ENCODE measurements at regions not wholly inside any gene's neighbourhood (a gene's known extent, or its start where the extent isn't known, plus 50 kb on each side); places are given as distances from the start of the nearest gene placed in this dataset.

DNA sequence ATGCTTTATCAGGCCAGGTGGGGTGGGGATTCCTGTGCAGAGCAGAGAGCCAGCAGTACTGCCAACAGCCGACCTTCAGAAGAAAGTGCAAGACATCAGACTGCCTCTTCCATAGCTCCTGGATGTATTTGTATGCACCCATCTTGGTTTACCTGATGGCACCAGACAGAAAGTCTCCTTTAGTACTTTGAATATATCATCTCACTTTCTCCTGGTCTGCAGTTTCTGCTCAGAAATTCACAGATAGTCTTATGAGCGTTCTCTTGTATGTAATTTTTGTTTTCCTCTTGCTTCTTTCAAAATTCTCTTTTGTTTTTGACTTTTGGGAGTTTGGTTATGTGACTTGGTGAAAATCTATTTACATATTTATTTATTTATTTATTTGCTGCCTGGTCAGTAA is 446.4 kb upstream of the CADM1 start:
- peaks cover 11% of the 10 kb centered on the region for H3K9me3 Mint-ChIP-seq
- no peak overlapping the region for H3K27ac Mint-ChIP-seq
- no peaks in the 10 kb centered on the region for H3K36me3 Mint-ChIP-seq (ENCODE audit: low read depth)
- H3K4me1 Mint-ChIP-seq (ENCODE audit: low read depth) = no peaks in the 10 kb centered on the region
- no peaks in the 10 kb centered on the region for H3K27me3 Mint-ChIP-seq (ENCODE audit: low read depth)
- no peak overlapping the region for H3K4me3 Mint-ChIP-seq

DNA sequence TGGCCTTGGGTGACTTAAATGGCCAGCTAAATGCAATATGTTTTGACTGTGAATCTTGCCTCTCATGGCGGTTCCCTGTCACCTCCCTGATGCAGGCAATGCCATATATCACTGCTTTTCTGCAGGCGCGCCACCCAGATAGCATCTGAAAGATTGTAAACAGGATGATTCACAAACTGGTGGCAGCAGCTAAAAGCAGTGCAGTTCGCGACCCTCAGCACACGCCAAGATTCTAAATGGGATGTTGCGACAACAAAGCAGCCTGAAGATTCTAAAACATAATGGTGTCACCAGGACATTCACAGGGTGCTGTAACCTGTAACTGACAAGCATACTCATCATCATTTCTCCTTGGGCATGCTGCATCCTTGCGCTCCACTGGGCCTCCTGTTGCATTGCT is 440.4 kb upstream of the CADM1 start:
- Mint-ChIP-seq H3K4me3 (no peak overlapping the region), H3K9me3 (no peaks in the 10 kb centered on the region), H3K27ac (no peak overlapping the region), H3K4me1 (ENCODE audit: low read depth) (no peaks in the 10 kb centered on the region), H3K27me3 (ENCODE audit: low read depth) (no peaks in the 10 kb centered on the region), H3K36me3 (ENCODE audit: low read depth) (no peaks in the 10 kb centered on the region)

DNA sequence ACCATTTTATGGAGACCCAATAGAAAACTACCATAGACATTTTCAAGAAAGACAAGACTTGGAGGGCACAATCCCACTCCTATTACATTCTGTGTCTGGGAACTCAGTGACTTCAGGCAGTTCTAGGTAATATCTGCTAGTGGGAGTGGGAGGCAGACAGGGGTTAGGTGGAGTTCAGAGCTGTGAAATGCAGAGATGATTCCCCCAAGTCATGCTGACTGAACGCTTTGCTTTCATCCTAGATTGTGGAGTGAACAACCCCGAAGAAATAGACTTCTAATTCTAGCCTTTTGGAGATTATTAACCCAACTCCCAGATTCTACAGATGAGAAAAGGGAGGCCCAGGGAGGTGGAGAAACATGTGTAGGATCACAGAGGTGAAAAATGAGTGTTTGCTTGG is 437.8 kb upstream of the CADM1 start:
- H3K9me3 Mint-ChIP-seq = no peaks in the 10 kb centered on the region
- H3K4me1 Mint-ChIP-seq (ENCODE audit: low read depth) = no peaks in the 10 kb centered on the region

DNA sequence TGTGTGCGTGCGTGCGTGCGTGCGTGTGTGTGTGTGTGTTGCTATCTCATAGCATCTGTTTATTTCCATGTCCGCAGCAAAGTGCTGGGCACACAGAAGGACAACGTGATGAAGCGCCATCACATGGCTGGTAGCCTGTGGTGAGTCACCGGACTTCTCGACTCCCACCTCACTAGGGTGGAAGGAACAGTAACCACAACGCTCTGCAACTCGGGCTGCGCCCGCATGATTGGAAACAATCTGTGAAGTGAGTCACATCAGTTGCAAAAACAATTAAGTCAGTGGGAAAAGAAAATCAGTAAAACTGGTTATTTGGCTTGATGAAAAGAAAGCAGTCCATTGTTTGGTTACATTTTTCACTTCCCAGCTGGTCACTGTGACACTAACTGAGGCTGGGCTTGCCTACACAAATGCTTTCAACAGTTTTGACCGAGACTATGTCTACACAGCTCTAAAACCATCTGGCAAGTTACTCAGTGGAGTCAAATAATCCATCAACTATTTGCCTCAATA is 437.3 kb upstream of the CADM1 start:
- no peak overlapping the region for H3K4me3 Mint-ChIP-seq
- no peaks in the 10 kb centered on the region for H3K9me3 Mint-ChIP-seq
- no peaks in the 10 kb centered on the region for H3K36me3 Mint-ChIP-seq (ENCODE audit: low read depth)
- H3K27ac Mint-ChIP-seq = no peak overlapping the region
- no peaks in the 10 kb centered on the region for H3K27me3 Mint-ChIP-seq (ENCODE audit: low read depth)
- H3K4me1 Mint-ChIP-seq (ENCODE audit: low read depth) = no peaks in the 10 kb centered on the region

More for the DNA sequence above, 437.8 kb upstream of the CADM1 start:
- no peaks in the 10 kb centered on the region for H3K36me3 Mint-ChIP-seq (ENCODE audit: low read depth)
- no peak overlapping the region for H3K27ac Mint-ChIP-seq
- no peak overlapping the region for H3K4me3 Mint-ChIP-seq
- no peaks in the 10 kb centered on the region for H3K27me3 Mint-ChIP-seq (ENCODE audit: low read depth)

DNA sequence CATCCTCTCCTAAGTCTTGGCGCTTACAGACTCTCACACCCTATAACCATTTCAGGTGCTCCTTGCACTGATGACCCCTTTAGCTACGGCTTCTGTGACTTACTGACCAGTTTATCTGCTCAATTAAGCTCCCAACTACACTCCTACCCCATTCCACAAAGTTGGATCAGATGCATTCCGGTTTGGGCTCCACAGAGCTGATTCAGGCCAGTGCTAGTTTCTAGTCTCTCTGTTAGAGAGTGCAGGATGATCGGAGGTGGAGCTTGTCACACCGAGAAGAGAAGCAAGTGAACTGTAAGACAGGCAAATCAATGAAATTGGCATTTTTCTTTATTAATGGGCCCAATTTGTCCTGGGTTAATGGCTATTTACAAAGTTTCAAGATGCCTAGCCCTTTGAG is 436.8 kb upstream of the CADM1 start:
- Mint-ChIP-seq H3K4me1 (ENCODE audit: low read depth) (no peaks in the 10 kb centered on the region), H3K27me3 (ENCODE audit: low read depth) (no peaks in the 10 kb centered on the region), H3K4me3 (no peak overlapping the region), H3K9me3 (no peaks in the 10 kb centered on the region), H3K36me3 (ENCODE audit: low read depth) (no peaks in the 10 kb centered on the region), H3K27ac (no peak overlapping the region)

DNA sequence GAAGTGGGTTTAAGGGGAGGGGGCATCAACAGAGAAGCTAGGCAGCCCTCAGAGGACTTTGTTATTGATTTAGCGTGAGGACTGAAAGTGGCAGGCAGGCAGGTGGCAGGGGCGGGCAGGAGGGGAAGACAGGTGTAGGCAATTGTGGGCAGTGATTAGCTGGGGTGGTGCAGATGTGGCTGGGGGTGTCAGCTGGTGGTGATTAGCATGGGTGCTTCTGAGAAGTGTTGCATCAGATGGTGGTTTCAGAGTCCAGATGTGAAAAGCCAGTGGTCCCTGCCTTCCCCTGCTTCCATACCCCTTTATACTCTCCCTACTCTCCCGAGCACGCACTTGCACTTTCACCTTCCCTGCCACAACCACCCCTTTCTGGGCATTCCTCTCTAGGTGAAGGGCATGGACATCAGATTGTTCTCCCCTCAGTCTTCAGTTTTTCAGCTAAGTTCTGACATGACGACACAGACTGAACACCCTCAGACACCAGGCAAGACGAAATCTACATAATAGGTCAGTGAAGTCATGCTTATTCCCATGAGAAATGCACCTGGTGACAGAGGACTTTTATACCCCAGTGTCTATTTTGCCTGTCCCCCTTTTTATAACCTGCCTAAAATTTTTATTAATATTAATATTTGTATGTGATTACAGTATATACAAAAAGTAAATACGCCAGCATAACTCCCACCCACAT is 435.7 kb upstream of the CADM1 start:
- Mint-ChIP-seq H3K27me3 (ENCODE audit: low read depth) (no peaks in the 10 kb centered on the region), H3K27ac (no peak overlapping the region), H3K36me3 (ENCODE audit: low read depth) (no peaks in the 10 kb centered on the region), H3K4me3 (no peak overlapping the region), H3K4me1 (ENCODE audit: low read depth) (no peaks in the 10 kb centered on the region), H3K9me3 (no peaks in the 10 kb centered on the region)

DNA sequence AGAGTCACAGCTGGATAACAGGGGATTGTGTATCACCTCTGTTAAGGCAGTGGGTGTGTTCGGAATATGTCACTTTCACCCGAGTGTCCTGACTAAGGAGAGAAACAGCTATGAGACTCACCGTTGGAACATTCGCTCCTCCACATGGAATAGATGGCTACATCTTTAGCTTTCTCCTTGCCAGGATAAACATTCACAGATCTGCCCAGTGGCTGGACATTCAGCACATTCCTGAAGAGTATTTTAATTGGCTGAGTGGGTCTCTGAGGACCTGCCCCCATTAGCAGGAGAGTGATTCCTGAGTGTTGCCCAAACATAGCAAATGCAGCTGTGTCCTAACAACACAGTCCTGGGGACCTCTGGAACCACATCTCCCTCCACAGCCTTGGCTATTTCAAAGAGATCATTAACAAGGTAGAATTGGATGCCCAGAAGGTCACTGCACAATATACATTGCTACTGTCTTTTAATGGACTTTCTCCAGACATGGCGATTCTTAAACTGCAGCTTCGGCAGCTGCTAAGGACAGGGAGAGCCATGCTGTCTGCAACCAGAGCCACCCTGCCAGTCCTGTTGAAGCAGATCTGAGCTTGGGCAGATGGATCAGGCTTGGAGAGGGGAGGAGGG is 435.0 kb upstream of the CADM1 start:
- Mint-ChIP-seq H3K27me3 (ENCODE audit: low read depth) (no peaks in the 10 kb centered on the region), H3K27ac (no peak overlapping the region), H3K9me3 (no peaks in the 10 kb centered on the region), H3K4me3 (no peak overlapping the region), H3K36me3 (ENCODE audit: low read depth) (no peaks in the 10 kb centered on the region), H3K4me1 (ENCODE audit: low read depth) (no peaks in the 10 kb centered on the region)

DNA sequence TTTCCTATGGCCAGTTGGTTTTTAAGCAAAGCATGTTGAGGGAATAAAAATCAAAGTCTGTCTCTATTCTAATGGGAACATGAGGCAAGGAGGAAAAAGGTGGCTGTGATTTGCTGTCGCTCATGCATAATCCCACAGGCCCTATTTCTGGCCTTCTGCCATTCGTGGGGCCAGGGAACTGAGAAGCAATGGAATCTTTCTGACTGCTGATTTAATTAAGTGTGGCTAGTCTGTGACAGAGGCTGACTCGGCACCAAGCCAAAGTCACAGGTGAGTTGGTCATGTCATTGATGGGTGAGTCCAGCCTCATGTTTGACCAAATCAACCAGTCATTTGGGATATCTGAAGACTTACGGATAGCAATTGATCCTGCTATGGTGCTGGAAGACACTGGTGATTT is 429.3 kb upstream of the CADM1 start:
- H3K36me3 Mint-ChIP-seq (ENCODE audit: low read depth) = no peaks in the 10 kb centered on the region
- no peak overlapping the region for H3K4me3 Mint-ChIP-seq
- H3K9me3 Mint-ChIP-seq = no peaks in the 10 kb centered on the region
- no peaks in the 10 kb centered on the region for H3K27me3 Mint-ChIP-seq (ENCODE audit: low read depth)
- H3K27ac Mint-ChIP-seq = no peak overlapping the region
- no peaks in the 10 kb centered on the region for H3K4me1 Mint-ChIP-seq (ENCODE audit: low read depth)

DNA sequence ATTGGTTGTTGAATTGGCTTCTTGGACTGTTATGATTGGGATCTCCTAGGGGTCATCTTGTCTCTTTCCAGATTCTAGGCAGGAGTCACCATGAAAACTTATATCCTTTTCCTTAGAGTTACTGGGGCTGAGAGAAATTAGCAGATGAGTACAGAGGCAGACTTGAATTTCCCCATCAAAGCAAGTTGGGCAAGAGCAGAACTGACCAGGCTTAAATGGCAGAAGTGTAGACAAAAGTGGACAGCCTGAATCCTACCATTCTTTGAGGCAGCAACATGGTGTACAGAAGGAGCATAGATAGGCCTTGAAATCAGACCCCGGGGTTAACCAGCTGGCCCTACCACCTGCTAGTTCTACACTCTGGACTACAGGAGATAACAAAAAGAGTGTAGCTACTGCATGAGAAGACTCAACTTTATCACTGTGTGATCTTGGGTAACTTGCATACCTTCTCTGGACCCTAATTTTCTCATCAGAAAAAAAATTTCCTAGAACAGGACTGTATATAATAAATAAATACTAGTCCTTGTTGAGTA is 427.4 kb upstream of the CADM1 start:
- Mint-ChIP-seq H3K27ac (no peak overlapping the region), H3K4me3 (no peak overlapping the region), H3K27me3 (ENCODE audit: low read depth) (no peaks in the 10 kb centered on the region), H3K4me1 (ENCODE audit: low read depth) (no peaks in the 10 kb centered on the region), H3K9me3 (no peaks in the 10 kb centered on the region), H3K36me3 (ENCODE audit: low read depth) (no peaks in the 10 kb centered on the region)

DNA sequence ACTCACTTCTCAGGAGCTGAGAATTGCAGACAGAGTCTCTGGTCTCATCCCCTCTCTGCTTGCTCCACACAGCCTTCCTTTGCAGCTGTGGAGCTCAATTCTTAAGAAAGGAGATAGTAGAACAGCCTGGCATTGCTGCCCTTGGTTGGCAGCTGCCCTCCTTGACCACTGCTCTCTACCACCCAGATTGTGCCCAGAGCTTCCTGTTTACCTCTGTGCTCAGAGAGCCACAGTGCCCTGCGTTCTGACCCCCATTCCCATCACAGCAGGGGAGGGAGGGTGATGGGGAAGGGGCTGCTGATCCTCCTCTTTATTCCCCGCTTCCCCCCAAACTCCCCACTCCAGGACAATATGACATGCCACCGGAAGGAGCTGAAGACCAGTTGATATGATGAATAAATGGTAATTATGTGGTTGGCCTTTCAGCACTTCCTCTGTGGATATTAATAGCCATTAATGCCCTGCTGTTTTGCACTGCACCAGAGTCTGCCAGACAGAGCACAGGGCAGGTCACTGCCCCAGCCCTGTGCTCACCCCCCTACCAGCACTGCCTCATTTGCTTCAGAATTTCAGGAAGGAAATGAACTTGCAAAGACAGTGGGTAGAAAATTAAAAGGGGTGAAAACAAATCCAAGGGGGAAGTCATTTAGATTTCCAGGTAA is 426.8 kb upstream of the CADM1 start:
- Mint-ChIP-seq H3K36me3 (ENCODE audit: low read depth) (no peaks in the 10 kb centered on the region), H3K4me1 (ENCODE audit: low read depth) (peaks cover 2% of the 10 kb centered on the region), H3K27ac (no peak overlapping the region), H3K9me3 (peaks cover 4% of the 10 kb centered on the region), H3K4me3 (no peak overlapping the region), H3K27me3 (ENCODE audit: low read depth) (peaks cover 5% of the 10 kb centered on the region)

DNA sequence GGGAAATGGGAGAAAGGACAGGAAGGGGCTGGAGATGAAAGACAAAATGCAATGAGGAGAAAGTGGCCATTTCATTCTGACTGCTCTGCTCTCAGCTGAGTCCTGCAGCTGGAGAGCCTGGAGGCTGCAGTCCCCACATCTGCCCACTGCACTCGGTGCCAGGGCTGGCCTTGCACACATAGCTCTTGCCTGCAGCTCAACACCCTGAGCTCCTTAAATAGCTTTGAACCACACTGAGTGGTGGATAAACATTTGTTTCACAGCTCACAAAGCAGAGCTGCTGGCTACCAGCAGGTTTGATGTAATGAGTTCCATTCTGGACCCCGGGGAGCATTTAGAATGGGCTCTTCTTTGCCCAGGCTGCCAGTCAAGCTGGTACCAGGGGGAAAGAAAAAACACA is 426.1 kb upstream of the CADM1 start:
- Mint-ChIP-seq H3K9me3 (peaks cover 4% of the 10 kb centered on the region), H3K27me3 (ENCODE audit: low read depth) (peaks cover 5% of the 10 kb centered on the region), H3K27ac (no peak overlapping the region), H3K36me3 (ENCODE audit: low read depth) (no peaks in the 10 kb centered on the region), H3K4me1 (ENCODE audit: low read depth) (peaks cover 5% of the 10 kb centered on the region), H3K4me3 (no peak overlapping the region)

DNA sequence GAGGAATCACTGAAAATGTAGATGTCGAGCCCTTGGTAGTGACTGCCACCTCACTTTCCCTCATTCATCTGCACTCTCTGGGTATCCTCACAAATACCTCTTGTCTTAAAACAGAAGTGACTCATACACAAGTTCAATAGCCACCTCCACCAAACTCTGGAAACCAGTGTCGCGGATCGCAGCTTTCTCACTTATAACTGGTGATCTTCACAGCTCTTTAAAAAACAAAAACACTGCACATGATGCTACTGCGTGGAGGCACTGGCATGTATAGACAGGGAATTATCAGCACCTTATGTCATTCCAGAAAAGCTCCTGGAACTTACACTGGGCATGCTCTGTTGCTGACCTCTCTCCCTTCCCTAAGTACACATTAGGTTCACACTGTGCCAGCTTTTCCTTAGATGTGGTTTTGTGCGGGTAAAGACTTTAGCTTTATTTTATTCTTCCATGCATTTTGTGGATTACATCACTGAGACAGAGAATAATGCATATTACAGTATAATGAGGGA is 425.5 kb upstream of the CADM1 start:
- Mint-ChIP-seq H3K36me3 (ENCODE audit: low read depth) (no peaks in the 10 kb centered on the region), H3K9me3 (peaks cover 4% of the 10 kb centered on the region), H3K27me3 (ENCODE audit: low read depth) (peaks cover 5% of the 10 kb centered on the region), H3K4me1 (ENCODE audit: low read depth) (peaks cover 5% of the 10 kb centered on the region), H3K27ac (no peak overlapping the region), H3K4me3 (no peak overlapping the region)

DNA sequence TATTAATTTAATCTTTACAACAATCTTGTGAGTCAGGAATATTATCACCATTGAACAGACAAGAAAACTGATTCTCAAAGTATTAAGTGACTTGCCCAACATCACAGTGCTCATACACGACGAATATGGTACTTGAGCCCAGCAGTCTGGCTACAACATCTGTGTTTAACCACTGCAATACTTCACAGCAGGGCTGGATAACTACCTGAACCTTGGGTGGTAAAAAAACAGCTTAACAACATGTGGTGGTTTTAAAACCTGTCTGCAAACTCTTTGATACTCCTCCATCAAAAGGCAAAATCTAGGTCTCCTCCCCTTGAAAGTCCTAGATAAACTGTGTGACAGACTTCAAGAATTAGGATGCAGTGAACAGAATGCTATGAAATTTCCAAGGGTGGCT is 424.6 kb upstream of the CADM1 start:
- H3K9me3 Mint-ChIP-seq = peaks cover 4% of the 10 kb centered on the region
- H3K36me3 Mint-ChIP-seq (ENCODE audit: low read depth) = no peaks in the 10 kb centered on the region
- H3K27ac Mint-ChIP-seq = no peak overlapping the region

DNA sequence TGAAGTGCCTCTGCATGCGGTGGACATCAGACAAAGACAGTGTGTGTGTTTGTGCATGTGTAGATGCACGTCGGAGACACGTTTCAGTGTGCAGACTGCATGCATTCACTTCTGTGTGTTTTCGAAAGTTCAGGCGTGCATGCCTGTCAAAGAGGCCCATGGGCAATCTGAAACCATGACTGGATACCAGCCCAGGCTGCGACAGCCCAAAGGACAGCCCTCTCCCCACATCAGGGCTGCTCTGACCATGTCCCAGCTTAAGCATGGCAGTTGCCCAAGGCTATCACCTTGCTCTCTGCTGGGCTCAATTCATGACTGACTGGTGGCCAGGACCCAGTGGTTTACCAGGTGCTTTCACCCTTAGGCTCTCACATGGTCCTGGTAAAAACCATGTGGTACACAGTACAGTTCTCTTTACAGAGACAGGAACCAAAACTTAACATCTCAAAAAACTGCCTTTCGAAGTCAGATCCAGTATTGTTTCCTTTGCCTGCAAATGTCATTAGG is 423.7 kb upstream of the CADM1 start:
- Mint-ChIP-seq H3K9me3 (peaks cover 4% of the 10 kb centered on the region), H3K4me3 (no peak overlapping the region), H3K27me3 (ENCODE audit: low read depth) (peaks cover 5% of the 10 kb centered on the region), H3K27ac (no peak overlapping the region), H3K4me1 (ENCODE audit: low read depth) (peaks cover 5% of the 10 kb centered on the region), H3K36me3 (ENCODE audit: low read depth) (no peaks in the 10 kb centered on the region)

More for the DNA sequence above, 424.6 kb upstream of the CADM1 start:
- Mint-ChIP-seq H3K4me1 (ENCODE audit: low read depth) (peaks cover 5% of the 10 kb centered on the region), H3K4me3 (no peak overlapping the region), H3K27me3 (ENCODE audit: low read depth) (peaks cover 5% of the 10 kb centered on the region)
